ENCODE measurements at regions not wholly inside any gene's neighbourhood (a gene's known extent, or its start where the extent isn't known, plus 50 kb on each side); places are given as distances from the start of the nearest gene placed in this dataset.
A peak's percentile ranks its signal among the peaks of the same experiment; 100 is the strongest.

DNA sequence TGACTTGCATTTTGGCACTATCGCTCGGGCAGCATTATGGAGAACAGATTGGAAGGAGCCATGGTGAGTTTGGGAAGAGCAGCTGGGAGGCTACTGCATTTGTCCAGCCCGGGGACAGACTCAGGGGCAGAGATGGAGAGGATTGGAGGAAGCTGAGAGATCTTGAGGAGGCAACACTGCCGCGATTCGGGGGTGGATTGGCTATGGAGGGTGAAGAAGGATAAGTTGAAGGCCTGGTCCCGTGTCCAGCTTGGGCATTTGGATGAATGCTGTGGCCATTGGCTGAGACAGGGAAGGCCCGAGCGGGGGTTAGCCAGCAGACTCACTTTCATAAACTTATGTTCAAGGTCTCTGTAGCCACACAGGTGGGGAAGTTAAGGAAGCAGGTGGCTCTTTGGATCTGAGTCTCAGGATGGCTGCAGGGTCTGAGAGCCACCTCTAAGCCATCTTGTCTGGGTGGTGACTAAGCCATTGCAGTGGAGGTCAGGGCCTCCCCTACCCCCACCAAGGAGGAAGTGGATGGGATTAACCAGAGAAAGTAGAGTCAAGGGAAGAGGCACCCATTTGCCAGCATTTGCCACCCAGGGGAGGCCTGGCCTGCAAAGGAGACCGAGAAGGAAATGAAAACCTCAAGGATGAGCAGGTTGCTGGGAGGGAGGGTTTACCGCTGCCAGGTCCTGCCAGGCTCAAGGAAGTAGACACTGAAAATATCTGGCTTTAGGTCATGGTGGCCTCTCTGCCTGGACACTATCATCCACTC lies 144.0 kb upstream of the TLE3 start (continued):
- TF ChIP-seq, protein P1, sequence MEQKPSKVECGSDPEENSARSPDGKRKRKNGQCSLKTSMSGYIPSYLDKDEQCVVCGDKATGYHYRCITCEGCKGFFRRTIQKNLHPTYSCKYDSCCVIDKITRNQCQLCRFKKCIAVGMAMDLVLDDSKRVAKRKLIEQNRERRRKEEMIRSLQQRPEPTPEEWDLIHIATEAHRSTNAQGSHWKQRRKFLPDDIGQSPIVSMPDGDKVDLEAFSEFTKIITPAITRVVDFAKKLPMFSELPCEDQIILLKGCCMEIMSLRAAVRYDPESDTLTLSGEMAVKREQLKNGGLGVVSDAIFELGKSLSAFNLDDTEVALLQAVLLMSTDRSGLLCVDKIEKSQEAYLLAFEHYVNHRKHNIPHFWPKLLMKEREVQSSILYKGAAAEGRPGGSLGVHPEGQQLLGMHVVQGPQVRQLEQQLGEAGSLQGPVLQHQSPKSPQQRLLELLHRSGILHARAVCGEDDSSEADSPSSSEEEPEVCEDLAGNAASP (IDR thresholded peaks at IDR 0.05), result no peak
- no peak for TF ChIP-seq ELF1 (tag; IDR thresholded peaks at IDR 0.05)
- no peak for TF ChIP-seq NCOR1 (IDR thresholded peaks at IDR 0.05)
- TF ChIP-seq, protein P2, sequence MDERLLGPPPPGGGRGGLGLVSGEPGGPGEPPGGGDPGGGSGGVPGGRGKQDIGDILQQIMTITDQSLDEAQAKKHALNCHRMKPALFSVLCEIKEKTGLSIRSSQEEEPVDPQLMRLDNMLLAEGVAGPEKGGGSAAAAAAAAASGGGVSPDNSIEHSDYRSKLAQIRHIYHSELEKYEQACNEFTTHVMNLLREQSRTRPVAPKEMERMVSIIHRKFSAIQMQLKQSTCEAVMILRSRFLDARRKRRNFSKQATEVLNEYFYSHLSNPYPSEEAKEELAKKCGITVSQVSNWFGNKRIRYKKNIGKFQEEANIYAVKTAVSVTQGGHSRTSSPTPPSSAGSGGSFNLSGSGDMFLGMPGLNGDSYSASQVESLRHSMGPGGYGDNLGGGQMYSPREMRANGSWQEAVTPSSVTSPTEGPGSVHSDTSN (CRISPR knock-in tag; IDR thresholded peaks at IDR 0.05; ENCODE audit: low read depth), result no peak
- TF ChIP-seq, protein P2 (tag; conservative IDR thresholded peaks at IDR 0.05; ENCODE audit: low read depth), result no peak

DNA sequence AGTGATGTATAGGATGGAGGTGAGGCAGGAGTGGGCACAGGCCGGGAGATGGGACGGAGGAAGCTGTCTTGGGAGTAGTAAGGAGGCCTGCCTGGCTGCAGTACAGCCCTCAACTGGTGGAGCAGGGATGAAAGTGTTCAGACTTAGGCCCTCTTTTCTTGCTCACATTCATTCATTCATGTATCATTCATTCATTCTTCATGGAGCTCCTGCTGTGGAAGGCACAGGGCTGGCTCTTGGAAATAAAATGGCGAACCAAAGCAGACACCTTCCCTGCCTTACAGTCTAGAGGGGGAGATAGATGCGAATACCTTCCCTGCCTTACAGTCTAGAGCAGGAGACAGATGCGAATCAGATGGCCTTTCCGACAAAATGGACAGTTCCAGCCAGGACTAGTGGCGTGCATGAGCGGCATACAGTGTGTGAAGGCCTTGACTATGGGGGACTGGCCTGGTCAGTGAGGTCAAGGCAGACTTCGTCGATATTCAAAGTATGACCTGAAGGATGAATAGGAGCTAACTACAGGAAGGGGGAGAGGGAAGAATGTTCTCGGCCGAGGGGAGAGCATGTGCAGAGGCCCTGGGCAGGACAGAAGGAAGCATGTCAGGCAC lies 143.2 kb upstream of the TLE3 start:
- BruUV-seq (replicated peaks), result no TSS peak
- in situ Hi-C loops (cut with MboI), result no loop called here
- DNase-seq (ENCODE audit: extremely low read depth in 1 of 4, low spot score in 3 of 4) (no peak), FAIRE-seq (no peak), ATAC-seq (no peak)
- CTCF ChIA-PET (ENCODE audit: low intra/inter-chr PET ratio), result no interaction called here
- Histone ChIP-seq H3K4me3 (no peak overlapping the region), H3K4me2 (ENCODE audit: insufficient read depth, low read length) (no peak overlapping the region), H3K79me2 (ENCODE audit: control insufficient read depth, insufficient read depth, low read length) (no peaks in the 10 kb centered on the region), H3K27ac (ENCODE audit: extremely low read depth, low read depth, low read length) (no peak overlapping the region), H3K9me1 (ENCODE audit: control insufficient read depth, insufficient read depth, low read length) (peaks cover 4% of the 10 kb centered on the region), H3K4me1 (replicated peaks in 1 of 2; ENCODE audit: control insufficient read depth in 2 of 2, insufficient read depth in 2 of 2, low read length in 2 of 2) (no peaks in the 10 kb centered on the region), H2AFZ (ENCODE audit: low read depth, low read length) (no peak overlapping the region), H4K20me1 (replicated peaks; ENCODE audit: control insufficient read depth, insufficient read depth, low read length) (no peaks in the 10 kb centered on the region; the same call in 1 of the 2 replicates), H3K36me3 (ENCODE audit: control insufficient read depth, insufficient read depth, low read length) (no peaks in the 10 kb centered on the region), H3K9ac (ENCODE audit: insufficient read depth in 1 of 2, low read depth in 2 of 2, low read length in 2 of 2) (no peak overlapping the region), H3K9me3 (replicated peaks; ENCODE audit: control insufficient read depth, insufficient read depth, low read depth, low read length) (no peaks in the 10 kb centered on the region), H3K27me3 (ENCODE audit: control insufficient read depth in 2 of 2, insufficient read depth in 2 of 2, low read length in 2 of 2) (peaks cover 18 to 44% of the 10 kb centered on the region in 2 experiments; a peak in 4 of 5 replicates)
- peak; percentile 70 for TF ChIP-seq ZNF24 (IDR thresholded peaks at IDR 0.05)
- TF ChIP-seq BDP1 (IDR thresholded peaks at IDR 0.05; ENCODE audit: insufficient read depth, insufficient read length), result no peak
- POLR2A ChIA-PET, result interaction anchor here (1.5 kb wide), 1 partner anchor 23 kb away, joined by 4 read pairs; no protein-coding TSS in a partner anchor
- WGBS (ENCODE audit: insufficient coverage, low coverage, missing lambda C conversion rate), result 5% methylated on average over 12 of the region's 12 CpGs
- intact Hi-C loops (cut with micrococcal nuclease), result no loop called here
